GM21515 (cell line): ENCODE measurements at regions not wholly inside any gene's neighbourhood (a gene's known extent, or its start where the extent isn't known, plus 50 kb on each side); places are given as distances from the start of the nearest gene placed in this dataset.
"Not testable (repeated sequence)": the region's sequence is repeated elsewhere in the genome, so short reads cannot be mapped to it uniquely, and the experiment has no call there.

Experiments
- ATAC-seq: cut with Tn5 transposase; IDR thresholded peaks from one replicate; pipeline ENCODE4 v1.9.1; 2021; ENCODE audit not compliant: unreplicated experiment

DNA sequence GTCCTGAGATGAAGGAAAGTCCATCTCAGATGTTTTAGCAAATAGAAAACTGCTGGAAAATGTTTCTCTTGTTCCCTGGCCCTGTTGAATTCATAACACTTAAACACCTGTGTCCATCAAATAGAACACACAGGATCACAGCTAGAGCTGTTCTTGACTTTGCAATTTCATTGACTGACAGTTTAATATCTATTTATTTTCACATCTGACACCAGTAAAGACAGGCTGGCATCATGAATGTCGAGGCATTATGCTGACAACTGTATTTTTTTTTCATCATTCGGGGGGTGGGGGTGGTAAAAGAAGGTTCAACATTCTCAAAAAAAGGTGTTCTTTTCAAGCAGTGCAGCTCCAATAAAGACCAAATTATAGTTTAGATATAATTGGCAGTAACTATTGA, 591.2 kb upstream of the PTBP2 start:
- no peak for ATAC-seq

DNA sequence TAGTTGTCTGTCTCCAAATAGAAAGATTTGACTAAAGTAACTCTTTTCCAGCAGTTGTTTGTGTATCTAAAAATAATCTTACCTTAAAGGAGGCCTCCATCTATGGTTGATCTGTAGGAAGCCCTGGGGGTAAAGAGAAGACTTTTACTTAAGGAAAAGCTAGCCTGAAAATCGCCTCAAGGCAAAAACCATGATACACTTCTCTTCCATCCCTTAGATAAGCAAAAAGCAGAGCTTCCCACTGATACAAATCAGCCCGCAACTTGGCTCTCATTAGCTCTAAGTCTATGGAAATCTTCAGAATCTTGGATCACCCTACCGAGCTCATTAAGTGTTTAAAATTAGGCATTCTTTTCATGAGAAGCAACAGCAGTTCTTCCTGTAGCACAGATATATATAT, 576.9 kb upstream of the PTBP2 start:
- no peak for ATAC-seq

DNA sequence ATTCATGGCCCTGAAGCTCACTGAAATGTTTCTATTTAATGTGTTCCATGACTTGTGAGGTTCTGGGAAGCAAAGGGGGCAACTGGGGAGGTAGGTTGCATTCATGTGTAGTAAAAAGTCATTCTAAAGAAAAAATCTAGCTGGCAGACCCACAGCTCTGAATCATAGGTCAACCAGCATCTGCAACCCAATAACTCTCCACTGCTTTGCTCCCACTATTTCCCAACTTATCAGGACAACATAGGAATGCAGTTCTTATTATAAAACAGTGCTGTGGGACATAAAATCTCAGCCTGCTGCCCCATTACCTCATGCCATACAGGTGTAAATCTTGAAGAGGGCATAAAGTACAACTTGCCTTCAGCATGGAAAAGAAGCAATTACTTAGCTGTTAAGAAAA, 576.1 kb upstream of the PTBP2 start:
- ATAC-seq, result no peak

DNA sequence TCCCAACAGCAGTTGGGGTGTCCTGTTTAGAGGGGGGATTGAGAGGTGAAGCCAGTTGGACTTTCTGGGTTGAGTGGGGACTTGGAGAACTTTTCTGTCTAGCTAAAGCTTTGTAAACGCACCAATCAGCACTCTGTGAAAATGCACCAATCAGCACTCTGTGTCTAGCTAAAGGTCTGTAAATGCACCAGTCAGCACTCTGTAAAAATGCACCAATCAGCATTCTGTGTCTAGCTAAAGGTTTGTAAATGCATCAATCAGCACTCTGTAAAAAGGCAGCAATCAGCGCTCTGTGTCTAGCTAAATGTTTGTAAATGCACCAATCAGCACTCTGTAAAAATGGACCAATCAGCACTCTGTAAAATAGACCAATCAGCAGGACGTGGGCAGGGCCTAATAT, 568.6 kb upstream of the PTBP2 start:
- ATAC-seq, result not testable (repeated sequence)

DNA sequence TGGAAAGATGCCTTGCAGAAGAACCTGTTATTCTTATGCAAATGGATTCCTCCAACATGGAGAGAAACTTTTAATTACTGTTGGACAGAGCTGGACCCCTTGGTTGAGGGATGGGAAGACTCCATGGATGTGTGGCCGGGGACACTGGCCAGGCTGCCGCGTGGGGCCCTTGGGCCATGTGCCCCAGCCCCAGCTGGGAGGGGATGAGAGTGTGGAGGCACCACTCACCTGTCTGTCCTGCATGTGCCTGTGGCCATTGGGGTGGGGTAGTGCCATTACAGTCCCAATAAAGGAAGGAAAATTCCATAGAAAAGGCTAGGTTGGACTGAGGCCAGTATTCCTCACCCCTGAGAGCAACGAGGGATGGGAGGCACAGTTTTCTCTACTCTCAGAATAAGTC, 564.5 kb upstream of the PTBP2 start:
- ATAC-seq, result no peak

DNA sequence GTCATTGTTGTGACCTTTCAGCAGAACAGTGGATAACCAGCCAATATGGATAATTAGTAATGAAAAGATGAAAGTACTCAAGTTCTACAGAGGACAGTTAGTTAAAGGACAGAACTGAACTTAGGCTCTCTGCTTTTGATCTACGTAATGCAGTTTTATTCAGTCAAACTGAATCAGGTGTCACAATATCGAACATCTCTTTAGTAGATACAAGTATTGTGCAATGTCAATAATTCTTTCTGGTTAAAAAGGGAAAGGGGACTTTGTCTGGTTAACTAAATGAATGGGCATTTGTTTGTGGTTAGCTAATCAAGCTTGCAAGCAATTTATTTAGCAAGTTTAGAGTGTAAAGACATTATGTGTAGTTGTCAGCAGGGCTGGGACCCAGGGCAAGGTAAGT, 562.2 kb upstream of the PTBP2 start:
- ATAC-seq, result no peak

DNA sequence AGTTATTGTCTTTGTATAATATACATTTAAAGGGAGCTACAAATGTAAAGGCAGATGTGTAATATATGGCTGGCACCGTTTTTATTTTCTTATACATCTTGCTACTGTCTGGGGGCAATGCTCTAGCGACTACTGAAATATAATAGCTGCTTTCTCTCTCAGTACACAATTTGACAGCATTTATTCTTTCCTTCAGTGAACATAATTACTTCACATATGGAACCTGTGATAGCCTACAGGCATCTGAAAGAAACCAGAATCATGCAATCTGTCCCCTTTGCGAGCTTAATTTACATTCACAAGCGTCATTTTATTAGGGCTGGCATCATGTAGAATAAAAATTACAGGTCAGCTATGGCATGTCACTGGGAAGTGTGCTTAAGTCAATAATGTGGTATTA, 557.5 kb upstream of the PTBP2 start:
- ATAC-seq, result no peak

DNA sequence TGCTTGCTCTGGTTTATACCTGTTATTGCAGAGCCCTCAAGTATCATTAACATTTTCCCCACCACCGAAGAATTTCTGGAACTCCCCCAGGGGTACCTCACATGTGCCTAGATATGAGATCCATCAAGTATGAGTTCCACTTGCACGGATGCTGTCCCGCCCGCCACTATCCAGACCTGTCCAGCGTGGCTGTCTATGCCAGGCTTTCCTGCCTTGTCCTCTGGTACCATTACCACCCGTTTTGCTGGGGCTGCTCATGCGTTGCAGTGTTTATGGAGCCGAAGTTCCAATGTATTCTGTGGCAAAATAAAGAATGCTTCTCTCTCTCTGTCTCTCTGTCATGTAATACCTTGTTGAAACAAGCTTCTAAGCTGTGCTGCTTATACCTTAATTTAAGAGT, 543.5 kb upstream of the PTBP2 start:
- ATAC-seq, result no peak

DNA sequence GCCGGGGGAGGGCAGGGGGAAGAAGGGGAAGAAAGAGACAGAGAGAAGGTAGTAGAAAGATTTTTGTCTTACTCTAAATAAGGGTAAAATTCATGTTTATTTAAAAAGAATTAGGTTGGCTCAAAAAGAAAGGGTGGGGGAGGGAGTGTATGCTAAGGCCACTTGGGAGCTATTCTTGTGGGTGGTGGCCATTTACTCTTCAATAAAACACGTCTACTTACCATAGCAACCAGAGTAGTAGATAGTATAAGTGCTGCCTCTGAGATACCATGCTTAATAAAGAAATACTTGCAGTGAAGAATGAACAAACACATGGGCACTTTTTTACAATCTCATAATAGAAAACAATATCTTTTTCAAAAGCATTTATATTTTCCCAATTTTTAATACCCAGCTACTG, 538.1 kb upstream of the PTBP2 start:
- no peak for ATAC-seq

DNA sequence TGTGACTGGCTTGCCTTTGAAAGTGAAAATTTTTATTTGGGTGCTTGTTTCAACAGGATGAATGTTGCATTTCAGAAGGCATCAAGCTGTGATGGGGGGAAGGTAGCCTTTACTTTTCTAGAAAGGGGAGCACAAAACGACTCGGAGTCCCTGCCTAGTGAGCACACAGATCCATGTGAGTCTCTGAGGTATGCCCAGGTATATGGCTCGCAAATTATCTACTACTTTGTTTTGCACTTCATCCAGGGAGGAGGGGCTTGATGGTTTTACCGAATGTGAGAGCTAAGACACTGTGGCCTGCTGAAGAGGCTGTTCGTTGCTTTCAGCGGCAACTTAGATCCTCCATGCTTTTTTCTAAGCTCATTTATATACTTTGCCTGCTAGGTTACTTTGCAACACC, 537.7 kb upstream of the PTBP2 start:
- no peak for ATAC-seq

DNA sequence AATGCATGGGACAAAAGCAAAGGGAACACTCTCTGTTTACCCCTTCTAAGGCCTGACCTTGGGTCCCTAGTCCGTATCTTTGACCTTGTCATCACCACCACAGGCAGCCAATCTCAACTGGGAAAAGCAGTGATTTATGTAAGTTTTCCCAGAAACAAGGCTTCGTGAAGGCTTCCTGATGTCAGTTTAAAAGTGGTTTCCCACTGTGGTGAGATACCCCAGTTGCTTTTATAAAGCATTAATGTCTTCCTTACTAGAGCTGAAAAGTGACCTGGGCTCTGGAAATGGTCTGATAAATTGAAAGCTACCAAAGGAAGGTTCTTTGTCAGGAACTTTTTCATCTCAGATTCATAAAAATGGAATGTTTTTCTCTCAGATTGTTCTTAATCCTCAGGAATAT, 536.4 kb upstream of the PTBP2 start:
- no peak for ATAC-seq

DNA sequence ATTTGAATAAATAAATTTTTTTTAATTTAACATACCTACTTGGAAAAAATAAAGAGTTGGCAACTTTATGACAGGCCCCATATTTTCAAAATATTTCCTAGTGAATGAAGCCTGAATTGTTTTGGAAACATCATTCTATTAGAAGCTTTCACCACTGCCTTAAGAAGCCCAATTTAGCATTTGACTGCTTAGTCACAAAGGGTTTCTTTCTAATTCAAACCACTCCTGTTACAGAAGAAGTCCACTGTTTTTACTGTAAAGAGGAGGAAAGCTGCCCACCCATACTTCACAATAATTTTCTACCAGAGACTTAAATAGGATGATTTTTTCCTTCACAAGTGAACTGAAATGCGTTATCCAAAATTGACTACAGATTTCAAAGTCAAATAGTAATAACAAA, 534.6 kb upstream of the PTBP2 start:
- no peak for ATAC-seq

DNA sequence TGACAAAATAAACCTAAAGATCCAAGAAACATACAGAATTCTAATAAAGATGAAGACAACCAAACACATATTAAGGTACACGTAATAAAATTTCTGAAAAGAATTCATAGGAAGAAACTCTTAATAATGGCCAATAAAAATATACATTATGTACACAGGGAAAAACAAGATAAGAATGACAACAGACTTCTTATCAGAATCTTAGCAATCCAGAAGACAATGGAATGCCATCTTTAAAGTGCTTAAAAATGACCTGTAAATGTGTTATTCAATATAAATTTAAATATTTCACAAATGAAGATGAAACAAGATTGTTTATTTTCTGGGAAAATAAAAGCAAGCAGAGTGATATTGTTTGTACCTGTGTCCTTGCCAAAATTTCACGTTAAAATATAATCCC, 530.4 kb upstream of the PTBP2 start:
- no peak for ATAC-seq

DNA sequence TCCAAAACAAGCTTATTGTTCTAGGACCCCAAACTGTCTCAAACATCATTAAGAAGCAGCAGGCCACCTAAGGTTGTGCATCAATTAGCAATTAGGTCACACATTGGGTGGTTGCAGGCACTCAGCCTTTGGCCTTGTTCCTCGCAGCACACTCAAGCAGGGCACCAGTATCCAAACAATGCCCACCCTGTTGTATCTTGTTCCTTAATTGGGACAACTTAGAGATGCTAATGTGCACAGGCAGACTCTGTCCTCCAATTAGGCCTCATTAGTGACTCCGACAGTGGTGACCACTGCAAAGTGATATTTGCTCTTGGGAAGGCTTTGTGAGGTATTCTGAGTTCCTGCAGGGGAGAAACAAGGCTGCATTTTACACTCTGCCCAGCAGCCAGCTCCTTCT, 515.1 kb upstream of the PTBP2 start:
- ATAC-seq, result no peak

DNA sequence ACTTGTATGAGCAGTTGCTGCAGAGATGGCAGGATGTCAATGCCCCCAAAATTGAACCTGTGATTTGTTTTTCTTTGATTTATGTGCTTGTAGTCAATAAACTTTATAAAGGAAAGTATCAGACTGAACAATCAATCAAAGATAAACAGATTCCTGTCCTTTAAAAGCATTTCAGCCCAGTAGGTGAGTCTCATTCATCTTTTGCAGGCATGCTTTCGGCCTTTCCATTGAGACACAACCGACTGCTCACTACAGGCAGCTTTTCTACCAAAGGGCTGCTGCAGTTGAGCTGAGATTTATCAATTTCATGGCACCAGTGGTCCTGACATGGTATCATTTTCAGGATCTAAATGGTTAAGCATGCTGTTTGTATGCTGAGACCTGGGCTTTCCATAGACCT, 513.6 kb upstream of the PTBP2 start:
- no peak for ATAC-seq

DNA sequence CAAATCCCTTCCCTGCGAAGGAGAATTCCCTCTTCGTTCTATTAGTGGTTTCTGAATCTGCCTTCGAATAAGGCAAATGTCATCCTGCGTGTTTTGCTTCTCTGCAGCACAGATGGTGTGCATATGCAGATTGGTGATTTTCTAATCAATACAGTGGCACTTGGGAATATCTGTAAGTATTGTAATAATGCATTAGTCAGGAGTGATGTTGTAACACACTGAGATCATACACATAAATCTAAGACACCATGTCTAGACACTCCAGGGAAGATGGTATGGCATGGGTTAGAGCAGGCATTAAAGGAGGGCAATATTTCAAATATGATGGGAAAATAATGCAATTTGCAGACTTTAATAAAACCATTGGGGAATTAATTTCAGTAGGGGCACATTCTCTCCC, 513.2 kb upstream of the PTBP2 start:
- ATAC-seq, result no peak

DNA sequence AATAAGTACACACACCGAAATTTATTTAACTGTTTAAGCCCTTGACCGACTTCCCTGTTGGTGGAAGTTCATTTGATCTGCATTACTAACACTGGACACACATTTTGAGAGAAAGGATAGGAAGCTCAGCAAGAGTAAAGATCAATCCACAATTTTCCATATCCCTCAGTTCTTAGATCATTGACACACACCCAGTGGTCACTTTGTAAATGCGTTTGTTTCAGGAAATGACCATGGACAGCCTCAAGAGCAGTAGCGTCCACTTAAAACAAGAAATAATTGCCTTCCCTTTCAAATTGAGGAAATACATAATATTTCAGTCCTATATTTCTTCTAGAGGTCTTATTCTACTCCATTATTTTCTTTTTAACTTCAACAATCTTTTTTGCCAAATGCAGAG, 511.5 kb upstream of the PTBP2 start:
- ATAC-seq, result no peak

DNA sequence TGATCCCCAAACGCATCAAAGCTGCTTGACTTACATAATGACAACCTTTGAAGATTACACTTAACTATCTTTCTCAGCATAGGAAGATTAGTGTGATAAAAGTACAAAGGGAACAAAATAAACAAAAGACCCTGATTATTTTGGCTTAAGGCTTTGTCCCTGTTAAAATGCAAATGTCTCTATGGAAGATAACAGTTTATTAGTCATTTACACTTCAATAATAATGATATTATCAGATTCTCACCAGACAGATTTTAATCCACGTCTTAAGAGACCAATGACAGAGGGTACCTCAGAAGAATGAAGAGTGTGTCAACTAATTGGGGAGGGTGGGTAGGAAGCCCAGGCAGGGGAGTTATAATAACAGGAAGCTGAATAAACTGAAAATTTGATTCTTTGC, 510.4 kb upstream of the PTBP2 start:
- no peak for ATAC-seq

DNA sequence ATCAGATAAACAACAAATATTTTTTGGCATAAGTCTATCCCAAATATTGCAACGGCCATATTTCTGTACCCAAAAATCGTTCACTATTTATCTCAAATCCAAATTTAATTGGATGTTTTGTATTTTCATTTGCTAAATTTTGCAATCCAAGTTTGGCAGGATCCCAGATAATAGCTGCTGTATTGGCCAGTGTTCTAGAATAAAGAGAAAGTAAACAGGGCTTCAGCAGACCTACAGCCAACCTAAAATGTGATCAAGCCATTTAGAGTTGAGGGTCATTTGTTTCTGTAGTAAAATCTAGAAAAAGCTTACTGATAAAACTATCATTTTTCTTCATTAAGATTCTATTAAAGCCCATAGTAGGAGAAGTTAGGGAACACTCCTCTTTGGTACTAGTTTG, 506.6 kb upstream of the PTBP2 start:
- no peak for ATAC-seq

DNA sequence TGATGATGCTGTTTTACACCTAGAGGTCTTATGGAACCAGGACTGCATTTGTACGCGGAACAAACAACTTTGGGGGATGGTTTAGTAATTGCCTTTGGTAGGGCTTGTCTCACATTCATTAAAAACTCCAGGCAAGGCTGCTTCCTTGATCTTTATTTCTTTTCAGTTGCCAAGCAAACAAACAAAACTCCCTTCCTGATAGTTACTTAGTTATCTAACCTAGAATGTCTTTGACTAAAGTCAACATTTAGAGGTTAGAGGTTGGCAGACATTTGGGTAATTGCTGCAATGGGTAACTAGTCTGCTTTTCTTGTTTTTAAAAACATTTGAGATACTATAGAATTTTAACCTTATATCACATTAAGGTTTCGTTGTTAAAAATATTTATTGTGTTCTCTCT, 500.9 kb upstream of the PTBP2 start:
- ATAC-seq, result no peak

DNA sequence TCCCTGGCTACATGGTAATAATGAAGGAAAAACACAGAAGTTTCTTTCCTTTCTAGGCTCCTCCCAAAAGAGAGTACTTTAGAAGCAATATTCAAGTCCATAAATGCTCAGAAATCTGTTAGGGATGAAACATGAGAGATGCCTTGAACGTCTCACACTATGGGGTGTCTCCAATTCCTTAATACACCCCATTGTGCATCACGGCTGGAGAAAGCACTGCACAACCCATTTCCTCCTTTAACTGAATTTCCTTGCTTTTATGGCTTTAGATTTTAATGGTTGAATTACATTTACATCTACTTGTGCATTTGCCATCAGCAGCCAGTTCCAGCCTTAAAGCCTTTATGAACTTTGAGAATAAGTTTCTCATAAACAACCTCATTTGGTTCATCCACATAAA, 498.9 kb upstream of the PTBP2 start:
- no peak for ATAC-seq

DNA sequence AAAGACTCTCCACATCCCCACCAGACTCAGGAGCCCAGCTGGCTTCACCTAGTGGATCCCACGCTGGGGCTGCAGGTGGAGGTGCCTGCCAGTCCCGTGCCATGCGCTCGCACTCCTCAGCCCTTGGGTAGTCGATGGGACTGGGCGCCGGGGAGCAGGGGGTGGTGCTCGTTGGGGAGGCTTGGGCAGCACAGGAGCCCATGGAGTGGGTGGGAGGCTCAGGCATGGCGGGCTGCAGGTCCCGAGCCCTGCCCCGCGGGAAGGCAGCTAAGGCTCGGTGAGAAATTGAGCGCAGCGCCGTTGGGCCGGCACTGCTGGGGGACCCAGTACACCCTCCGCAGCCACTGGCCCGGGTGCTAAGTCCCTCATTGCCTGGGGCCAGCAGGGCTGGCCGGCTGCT, 497.4 kb upstream of the PTBP2 start:
- not testable (repeated sequence) for ATAC-seq

DNA sequence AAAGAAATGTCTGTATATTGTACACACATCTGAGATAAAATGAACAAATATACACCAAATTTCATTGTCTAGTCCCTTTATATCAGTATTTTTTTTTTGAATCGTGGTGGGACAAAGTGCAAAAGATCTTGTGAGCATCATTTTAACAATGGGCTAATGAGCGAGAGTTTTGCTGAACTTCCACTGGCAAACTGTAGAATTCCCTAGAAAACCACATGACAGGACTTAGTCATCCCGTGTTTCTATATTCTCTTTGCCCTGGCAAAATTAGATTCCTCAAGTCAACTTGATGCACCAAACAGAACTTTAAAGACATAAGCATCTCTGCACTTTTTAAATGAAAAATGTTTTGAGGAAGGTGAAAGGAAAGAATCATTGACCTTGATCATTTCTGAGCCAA, 488.2 kb upstream of the PTBP2 start:
- ATAC-seq, result no peak

DNA sequence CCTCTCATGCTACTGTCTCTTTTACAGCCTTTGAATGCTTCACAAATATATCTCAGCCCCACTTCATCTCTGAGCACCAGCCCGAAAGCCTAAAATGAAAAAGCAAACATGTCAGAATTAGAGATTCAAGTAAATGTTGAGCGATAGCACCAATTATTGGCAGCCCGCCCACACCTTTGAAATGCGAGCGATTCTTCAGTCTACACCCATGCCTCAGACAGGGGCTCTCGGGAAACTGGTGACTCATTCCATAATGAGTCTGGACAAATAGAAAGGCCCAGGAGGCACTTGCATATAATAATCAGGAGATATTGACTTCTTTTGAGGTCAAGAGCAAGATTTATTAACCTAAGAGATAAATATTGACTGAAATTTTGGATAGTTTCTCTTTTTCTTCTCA, 487.3 kb upstream of the PTBP2 start:
- ATAC-seq, result no peak
